ENCODE measurements at regions not wholly inside any gene's neighbourhood (a gene's known extent, or its start where the extent isn't known, plus 50 kb on each side); places are given as distances from the start of the nearest gene placed in this dataset.

- TF ChIP-seq MYNN (tag by site-specific recombination; IDR thresholded peaks at IDR 0.05; ENCODE audit: borderline replicate concordance) (no peak), ZNF530 (tag by site-specific recombination; IDR thresholded peaks at IDR 0.05; ENCODE audit: low read depth) (no peak), ZSCAN18 (tag by site-specific recombination; IDR thresholded peaks at IDR 0.05) (no peak), ZNF48 (tag by site-specific recombination; IDR thresholded peaks at IDR 0.05) (no peak), ZNF157 (tag by site-specific recombination; IDR thresholded peaks at IDR 0.05) (no peak), PBX3 (CRISPR knock-in tag; IDR thresholded peaks at IDR 0.05) (no peak), ZNF423 (tag by site-specific recombination; IDR thresholded peaks at IDR 0.05) (no peak), ZNF692 (tag by site-specific recombination; IDR thresholded peaks at IDR 0.05) (no peak), BCL11B (tag by site-specific recombination; IDR thresholded peaks at IDR 0.05; ENCODE audit: low read depth) (no peak), ZFP41 (tag by site-specific recombination; IDR thresholded peaks at IDR 0.05; ENCODE audit: borderline replicate concordance) (no peak), ZNF580 (tag by site-specific recombination; IDR thresholded peaks at IDR 0.05) (no peak), ZNF335 (tag by site-specific recombination; conservative IDR thresholded peaks at IDR 0.05) (no peak), ZNF560 (tag by site-specific recombination; IDR thresholded peaks at IDR 0.05; ENCODE audit: borderline replicate concordance) (no peak)
- H3K36me3 ChIP-seq (ENCODE audit: control insufficient read depth in 2 of 2, insufficient read depth in 1 of 2, low read length in 2 of 2), result no peaks in the 10 kb centered on the region
- no peaks in the 10 kb centered on the region; the same call in 1 of the 2 replicates for H3K4me1 ChIP-seq (ENCODE audit: control insufficient read depth, insufficient read depth, low read length)
- no peak overlapping the region for H3K27ac ChIP-seq (ENCODE audit: extremely low read depth, low read depth, low read length)
- CTCF ChIA-PET, result no interaction called here
- no peak overlapping the region for H3K4me3 ChIP-seq (ENCODE audit: low read depth, low read length)
- no peaks in the 10 kb centered on the region for H3K9me3 ChIP-seq (ENCODE audit: control insufficient read depth, insufficient read depth, low read depth, low read length)
- POLR2A ChIA-PET, result no interaction called here
These were observed 90.9 kb upstream of the GRIA1 start for GRCh38 chr5:153399595-153399994.

GRCh38 chr5:153400931-153401330 lies 89.5 kb upstream of the GRIA1 start:
- CTCF ChIA-PET, result no interaction called here
- Histone ChIP-seq H3K4me1 (ENCODE audit: control insufficient read depth, insufficient read depth, low read length) (no peaks in the 10 kb centered on the region; the same call in 1 of the 2 replicates), H3K4me3 (ENCODE audit: low read depth, low read length) (no peak overlapping the region), H3K9me3 (ENCODE audit: control insufficient read depth, insufficient read depth, low read depth, low read length) (no peaks in the 10 kb centered on the region), H3K36me3 (ENCODE audit: control insufficient read depth in 2 of 2, insufficient read depth in 1 of 2, low read length in 2 of 2) (no peaks in the 10 kb centered on the region), H3K27ac (ENCODE audit: extremely low read depth, low read depth, low read length) (no peak overlapping the region)
- POLR2A ChIA-PET, result no interaction called here
- no peak for TF ChIP-seq ZNF776 (tag by site-specific recombination; IDR thresholded peaks at IDR 0.05; ENCODE audit: borderline replicate concordance)
- TF ChIP-seq ZNF423 (tag by site-specific recombination; IDR thresholded peaks at IDR 0.05), result no peak
- TF ChIP-seq CTCF (tag by site-specific recombination; IDR thresholded peaks at IDR 0.05), result no peak
- TF ChIP-seq PRDM4 (tag by site-specific recombination; IDR thresholded peaks at IDR 0.05), result no peak
- TF ChIP-seq WT1 (tag by site-specific recombination; IDR thresholded peaks at IDR 0.05), result no peak
- no peak for TF ChIP-seq ZBTB48 (tag by site-specific recombination; IDR thresholded peaks at IDR 0.05)
- TF ChIP-seq ZNF529 (tag by site-specific recombination; IDR thresholded peaks at IDR 0.05; ENCODE audit: insufficient replicate concordance), result no peak
- TF ChIP-seq ZNF121 (tag by site-specific recombination; IDR thresholded peaks at IDR 0.05), result no peak
- no peak for TF ChIP-seq ZNF112 (tag by site-specific recombination; IDR thresholded peaks at IDR 0.05)
- TF ChIP-seq ZNF600 (tag by site-specific recombination; IDR thresholded peaks at IDR 0.05), result no peak
- TF ChIP-seq REPIN1 (tag by site-specific recombination; IDR thresholded peaks at IDR 0.05; ENCODE audit: low read depth), result no peak
- TF ChIP-seq ZNF169 (tag by site-specific recombination; IDR thresholded peaks at IDR 0.05), result no peak
- no peak for TF ChIP-seq MZF1 (tag by site-specific recombination; IDR thresholded peaks at IDR 0.05; ENCODE audit: borderline replicate concordance)
- TF ChIP-seq ZNF704 (tag by site-specific recombination; IDR thresholded peaks at IDR 0.05), result no peak
- TF ChIP-seq ZBTB1 (tag by site-specific recombination; IDR thresholded peaks at IDR 0.05), result no peak
